Endothelial cell of umbilical vein (primary cell): ENCODE measurements at regions not wholly inside any gene's neighbourhood (a gene's known extent, or its start where the extent isn't known, plus 50 kb on each side); places are given as distances from the start of the nearest gene placed in this dataset.

Experiments used
- CTCF ChIP-seq, 2 donors: IDR thresholded peaks; 1 replicate in 1 of 2; 2 replicates in 1 of 2; pipeline ENCODE4 v1.5.1; 2011; ENCODE audit warnings: low read length in 2 of 2, mild to moderate bottlenecking in 2 of 2, moderate library complexity in 2 of 2, control low read depth in 1 of 2, inconsistent platforms in 1 of 2, low read depth in 1 of 2; ENCODE audit not compliant: insufficient read depth in 1 of 2; ENCODE audit errors: extremely low read depth in 1 of 2
- EZH2 ChIP-seq: IDR thresholded peaks from 2 replicates; pipeline ENCODE4 v1.6.1; 2012; ENCODE audit warnings: borderline replicate concordance, low read depth, mild to moderate bottlenecking, moderate library complexity, low read length, inconsistent platforms; ENCODE audit not compliant: severe bottlenecking
- JUN ChIP-seq: IDR thresholded peaks from 2 replicates; pipeline ENCODE4 v1.6.1; 2011; ENCODE audit warnings: borderline replicate concordance, low read depth; ENCODE audit not compliant: insufficient read length, insufficient read depth
- MAX ChIP-seq: IDR thresholded peaks from 2 replicates; pipeline ENCODE4 v1.6.1; 2011; ENCODE audit not compliant: insufficient read depth, insufficient read length
- MYC ChIP-seq: IDR thresholded peaks from one replicate; pipeline ENCODE4 v1.6.1; 2011; ENCODE audit warnings: mild to moderate bottlenecking, low read depth, low read length
- POLR2A ChIP-seq: IDR thresholded peaks from 2 replicates; pipeline ENCODE4 v1.6.1; 2012; ENCODE audit warnings: low read depth, mild to moderate bottlenecking, control low read depth, low read length
- POLR2AphosphoS5 ChIP-seq: IDR thresholded peaks from 2 replicates; pipeline ENCODE4 v1.6.1; 2012; ENCODE audit warnings: low read depth, mild to moderate bottlenecking, control low read depth, low read length, moderate library complexity; ENCODE audit not compliant: insufficient read depth

DNA sequence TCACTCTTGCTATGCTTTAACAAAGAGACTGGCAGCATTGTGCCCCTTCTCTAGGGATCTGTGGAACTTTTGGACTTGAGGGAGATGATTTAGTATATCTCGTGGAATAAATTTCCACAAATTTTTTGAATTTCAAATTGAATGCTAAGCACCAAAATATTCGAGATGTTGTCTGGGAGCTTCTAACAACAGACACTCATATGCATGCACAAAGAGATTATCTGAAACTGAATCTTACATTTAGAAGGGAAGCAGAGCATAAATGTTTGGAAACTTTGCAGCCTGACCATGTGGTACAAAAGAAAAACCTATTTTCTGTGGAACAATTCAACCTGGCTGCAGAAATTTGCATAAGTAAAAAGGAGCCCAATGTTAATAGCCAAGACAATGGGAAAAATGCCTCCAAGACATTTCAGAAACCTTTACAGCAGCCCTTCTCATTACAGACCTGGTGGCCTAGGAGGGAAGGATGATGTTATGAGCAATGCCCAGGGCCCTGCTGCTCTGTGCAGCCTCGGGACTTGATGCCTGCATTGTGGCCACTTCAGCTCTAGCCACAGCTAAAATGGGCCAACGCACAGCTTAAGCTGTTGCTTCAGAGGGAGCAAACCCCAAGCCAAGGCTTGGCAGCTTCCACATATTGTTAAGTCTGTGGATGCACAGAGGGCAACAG, 285.8 kb upstream of the FAM174A start:
- TF ChIP-seq CTCF (IDR thresholded peaks at IDR 0.05; ENCODE audit: extremely low read depth in 1 of 2, insufficient read depth in 1 of 2, low read depth in 1 of 2, low read length in 2 of 2), result no peak
- no peak for TF ChIP-seq POLR2A
- TF ChIP-seq MYC, result no peak
- TF ChIP-seq JUN, result no peak
- no peak for TF ChIP-seq POLR2AphosphoS5
- no peak for TF ChIP-seq EZH2
- no peak for TF ChIP-seq MAX
